Right atrium auricular region (tissue), 2 donors: ENCODE measurements at regions not wholly inside any gene's neighbourhood (a gene's known extent, or its start where the extent isn't known, plus 50 kb on each side); places are given as distances from the start of the nearest gene placed in this dataset.

Experiments used
- DNase-seq: peaks from one replicate; pipeline ENCODE4 v3.0.0-alpha.2; 2019; ENCODE audit warnings: low spot score
- H3K27ac ChIP-seq, 2 donors: fragments of 200-600 bp; sonication (generic); 1 replicate in 1 of 2; 2 replicates in 1 of 2; pipeline ENCODE4 v1.5.1; 2016 to 2019
- H3K27me3 ChIP-seq, 2 donors: fragments of 200-600 bp; sonication (generic); one replicate each; pipeline versions ENCODE4 v1.5.1 to v1.6.0; 2017 to 2019
- H3K36me3 ChIP-seq: fragments of 200-600 bp; sonication (generic); one replicate; pipeline ENCODE4 v1.5.1; 2016
- H3K4me1 ChIP-seq, 2 donors: fragments of 200-600 bp; sonication (generic); one replicate each; pipeline versions ENCODE4 v1.5.1 to v1.6.0; 2017 to 2019
- H3K4me3 ChIP-seq, 2 donors: fragments of 200-600 bp; sonication (generic); 1 replicate in 1 of 2; 2 replicates in 1 of 2; pipeline ENCODE4 v1.5.1; 2017 to 2019; ENCODE audit warnings: mild to moderate bottlenecking in 1 of 2, moderate library complexity in 1 of 2
- H3K9me3 ChIP-seq, 2 donors: fragments of 200-600 bp; sonication (generic); one replicate each; pipeline ENCODE4 v1.5.1; 2019
- CTCF ChIP-seq, 2 donors: fragments of 200-600 bp; sonication (generic); IDR thresholded peaks; one replicate each; pipeline ENCODE4 v1.5.1; 2019; ENCODE audit warnings: antibody characterized with exemption in 2 of 2

GRCh38 chr3:44078863-44079262 is 162.8 kb upstream of the TOPAZ1 start:
- H3K9me3 ChIP-seq = no peaks in the 10 kb centered on the region
- no peak for DNase-seq
- no peak overlapping the region for H3K4me3 ChIP-seq
- no peak for TF ChIP-seq CTCF (IDR thresholded peaks at IDR 0.05)
- no peaks in the 10 kb centered on the region for H3K27me3 ChIP-seq
- no peak overlapping the region for H3K27ac ChIP-seq
- H3K4me1 ChIP-seq = no peaks in the 10 kb centered on the region
- no peaks in the 10 kb centered on the region for H3K36me3 ChIP-seq

- Histone ChIP-seq H3K4me3 (no peak overlapping the region), H3K27ac (no peak overlapping the region), H3K36me3 (no peaks in the 10 kb centered on the region), H3K4me1 (no peaks in the 10 kb centered on the region), H3K27me3 (no peaks in the 10 kb centered on the region), H3K9me3 (no peaks in the 10 kb centered on the region)
- TF ChIP-seq CTCF (IDR thresholded peaks at IDR 0.05) = no peak
- no peak for DNase-seq
Observed at GRCh38 chr3:44079916-44080315, 161.8 kb upstream of the TOPAZ1 start.

GRCh38 chr3:44080474-44081072 is 161.1 kb upstream of the TOPAZ1 start:
- H3K36me3 ChIP-seq = no peaks in the 10 kb centered on the region
- H3K27me3 ChIP-seq = no peaks in the 10 kb centered on the region
- no peak for DNase-seq
- no peak overlapping the region for H3K27ac ChIP-seq
- H3K9me3 ChIP-seq = no peaks in the 10 kb centered on the region
- no peaks in the 10 kb centered on the region for H3K4me1 ChIP-seq
- no peak for TF ChIP-seq CTCF (IDR thresholded peaks at IDR 0.05)
- no peak overlapping the region for H3K4me3 ChIP-seq

- Histone ChIP-seq H3K27ac (no peak overlapping the region), H3K36me3 (no peaks in the 10 kb centered on the region), H3K27me3 (no peaks in the 10 kb centered on the region), H3K4me3 (no peak overlapping the region), H3K4me1 (no peaks in the 10 kb centered on the region), H3K9me3 (no peaks in the 10 kb centered on the region)
- TF ChIP-seq CTCF (IDR thresholded peaks at IDR 0.05) = no peak
- no peak for DNase-seq
Observed at GRCh38 chr3:44090036-44090435, 151.7 kb upstream of the TOPAZ1 start.

- DNase-seq = no peak
Observed at GRCh38 chr3:44092497-44092896, 149.2 kb upstream of the TOPAZ1 start.

More at GRCh38 chr3:44092497-44092896, 149.2 kb upstream of the TOPAZ1 start:
- Histone ChIP-seq H3K9me3 (no peaks in the 10 kb centered on the region), H3K27me3 (no peaks in the 10 kb centered on the region), H3K4me1 (no peaks in the 10 kb centered on the region), H3K4me3 (no peak overlapping the region), H3K27ac (no peak overlapping the region), H3K36me3 (no peaks in the 10 kb centered on the region)
- no peak for TF ChIP-seq CTCF (IDR thresholded peaks at IDR 0.05)
